NCI-H2227 (cell line): ENCODE measurements at regions not wholly inside any gene's neighbourhood (a gene's known extent, or its start where the extent isn't known, plus 50 kb on each side); places are given as distances from the start of the nearest gene placed in this dataset.
A peak's percentile ranks its signal among the peaks of the same experiment; 100 is the strongest.

Source experiments
- DNase-seq: peaks from one replicate; lab custom pipeline; 2025; ENCODE audit not compliant: unreplicated experiment; lab: John Stamatoyannopoulos, UW

GRCh38 chr15:96414875-96415274, 84.4 kb downstream of the NR2F2 start:
- no peak for DNase-seq

- DNase-seq = no peak
Observed at GRCh38 chr15:96415513-96416217, 85.2 kb downstream of the NR2F2 start.

- no peak for DNase-seq
Observed at GRCh38 chr15:96416218-96416933, 85.9 kb downstream of the NR2F2 start.

- DNase-seq = no peak
Observed at GRCh38 chr15:96416934-96417759, 86.6 kb downstream of the NR2F2 start.

DNA sequence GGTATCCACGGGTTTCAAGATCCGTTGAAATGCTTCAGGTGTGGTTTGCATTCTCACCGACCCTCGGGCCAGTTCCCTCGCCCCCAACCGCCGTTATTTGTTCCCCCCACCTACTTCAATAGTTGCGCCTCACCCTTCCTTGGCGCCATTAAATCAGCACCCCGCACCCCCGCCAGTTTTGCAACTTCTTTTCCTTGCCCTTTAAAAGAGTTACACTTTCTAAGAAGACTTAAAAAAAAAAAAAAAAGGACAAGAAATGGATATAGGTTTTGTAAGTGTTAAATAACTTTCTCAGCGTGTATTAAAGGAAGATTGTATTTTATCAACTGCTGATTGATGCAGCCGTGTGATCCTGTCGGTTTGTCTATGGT, 87.2 kb downstream of the NR2F2 start:
- no peak for DNase-seq

DNA sequence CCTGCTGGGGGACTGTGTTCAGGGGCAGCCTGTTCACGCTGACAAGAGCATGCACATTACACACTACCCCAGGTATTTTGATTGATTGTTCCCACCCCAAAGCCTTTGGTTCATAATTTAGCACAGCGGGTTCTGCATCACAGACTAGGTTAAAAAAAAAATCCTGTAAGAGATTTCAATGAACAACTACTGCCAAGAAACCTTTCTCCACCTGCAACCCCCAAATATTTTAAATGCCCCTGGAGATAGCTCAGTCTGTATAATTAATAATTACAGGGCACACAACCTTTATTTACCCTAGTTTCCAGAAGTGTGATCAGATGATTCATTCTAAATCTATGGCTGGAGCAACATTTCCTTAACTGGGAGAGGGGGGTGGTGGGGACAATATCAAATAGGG, 87.6 kb downstream of the NR2F2 start:
- DNase-seq = peak; percentile 79

DNA sequence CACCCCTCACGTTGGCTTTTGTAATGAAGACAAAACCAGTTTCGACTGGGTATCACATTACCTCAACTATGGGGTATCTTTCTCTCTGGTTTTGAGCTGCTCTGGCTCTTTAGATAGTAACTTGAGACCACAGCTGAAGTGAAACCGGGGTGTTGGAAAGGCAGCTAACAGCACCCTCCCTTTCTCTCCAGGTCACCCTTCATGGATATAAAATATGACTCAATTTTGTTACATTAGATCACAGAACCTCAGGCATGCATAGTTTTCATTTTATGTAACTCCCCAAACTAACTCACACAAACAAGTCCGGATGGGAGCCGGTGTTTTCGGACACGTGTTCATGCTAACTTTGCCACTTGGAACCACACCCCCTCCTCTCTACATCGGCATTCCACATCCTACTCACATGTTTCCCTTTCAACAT, 90.7 kb downstream of the NR2F2 start:
- no peak for DNase-seq

GRCh38 chr15:96422125-96422524, 91.6 kb downstream of the NR2F2 start:
- DNase-seq = no peak

GRCh38 chr15:96424674-96425073, 94.2 kb downstream of the NR2F2 start:
- no peak for DNase-seq

DNA sequence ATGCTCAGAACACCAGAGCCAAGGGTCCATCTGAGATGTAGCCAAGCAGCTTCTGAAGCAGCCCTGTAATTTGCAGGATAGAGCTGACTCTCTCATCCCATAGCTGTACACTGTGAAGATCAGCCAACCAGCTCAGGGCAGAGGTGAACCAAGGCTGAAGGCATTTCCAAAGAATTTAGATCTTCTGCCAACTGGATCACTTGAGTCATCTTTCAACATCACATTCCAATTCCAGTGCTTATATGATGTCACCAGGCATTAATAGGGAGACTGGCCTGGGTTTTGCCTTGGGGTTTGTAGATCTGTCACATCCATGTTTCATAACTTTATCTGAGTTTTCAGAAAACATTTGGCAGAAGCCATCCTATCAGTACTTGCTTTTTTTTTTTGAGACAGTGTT, 98.2 kb downstream of the NR2F2 start:
- DNase-seq = no peak

GRCh38 chr15:96431786-96432185, 101.3 kb downstream of the NR2F2 start:
- no peak for DNase-seq

- DNase-seq = no peak
Observed at GRCh38 chr15:96435022-96435421, 104.5 kb downstream of the NR2F2 start.

DNA sequence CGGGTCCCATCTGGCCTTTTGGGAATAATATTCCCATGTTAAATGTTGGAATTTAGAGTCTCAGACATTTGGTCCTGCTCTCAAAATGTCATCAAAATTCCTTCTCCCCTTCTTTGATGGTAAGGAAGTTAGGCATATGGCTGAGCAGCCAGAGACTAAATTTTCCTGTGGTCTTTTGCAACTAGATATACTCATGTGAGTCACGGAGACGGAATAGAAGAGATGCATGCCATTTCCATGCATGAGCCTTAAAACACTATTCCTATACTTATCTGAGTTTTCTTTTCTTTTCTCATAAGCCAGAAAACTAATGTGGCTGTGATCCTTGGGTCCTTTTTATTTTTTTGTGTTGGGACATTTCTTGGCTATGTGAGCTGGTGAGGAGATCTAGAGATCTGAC, 105.3 kb downstream of the NR2F2 start:
- DNase-seq = no peak

DNA sequence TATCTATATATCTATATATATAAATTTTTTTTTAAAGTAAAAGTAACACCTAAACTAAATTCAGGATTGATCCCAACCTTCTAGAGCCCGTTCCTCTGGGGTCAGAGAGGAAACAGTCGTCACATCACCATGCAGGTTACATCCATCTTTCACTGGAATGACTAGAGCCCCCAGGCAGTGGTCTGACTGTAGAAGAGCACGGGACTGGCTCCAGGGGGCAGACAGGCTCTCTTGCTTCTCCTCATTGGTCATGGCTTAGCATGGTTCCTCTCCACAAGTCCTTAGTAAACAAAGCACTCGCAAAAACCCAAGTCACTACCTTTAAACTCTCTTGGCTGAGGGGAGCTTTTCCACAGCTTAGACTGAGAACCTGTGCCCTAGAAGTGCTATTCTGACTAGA, 110.5 kb downstream of the NR2F2 start:
- DNase-seq = no peak

GRCh38 chr15:96442076-96442475, 111.6 kb downstream of the NR2F2 start:
- no peak for DNase-seq

- no peak for DNase-seq
Observed at GRCh38 chr15:96444865-96445264, 114.4 kb downstream of the NR2F2 start.

DNA sequence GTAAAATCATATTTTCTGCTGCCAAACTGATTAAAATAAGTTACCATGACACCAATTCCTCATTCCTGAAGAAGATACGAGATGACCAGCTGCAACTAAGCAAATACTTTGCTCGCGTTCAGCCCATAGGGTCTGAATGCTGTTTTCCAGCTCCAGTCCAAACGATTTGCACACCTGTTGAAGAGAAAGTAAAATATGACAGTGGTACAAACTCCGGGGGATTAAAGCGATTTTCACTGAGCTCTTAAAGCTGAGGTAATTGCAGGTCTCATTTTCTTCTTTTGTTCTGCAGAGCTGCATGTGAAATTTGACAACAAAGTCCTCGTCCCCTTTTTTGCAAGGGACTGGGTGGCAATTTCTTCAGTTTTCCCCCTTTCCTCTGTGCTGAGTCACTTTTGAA, 118.4 kb downstream of the NR2F2 start:
- DNase-seq = peak; percentile 11

DNA sequence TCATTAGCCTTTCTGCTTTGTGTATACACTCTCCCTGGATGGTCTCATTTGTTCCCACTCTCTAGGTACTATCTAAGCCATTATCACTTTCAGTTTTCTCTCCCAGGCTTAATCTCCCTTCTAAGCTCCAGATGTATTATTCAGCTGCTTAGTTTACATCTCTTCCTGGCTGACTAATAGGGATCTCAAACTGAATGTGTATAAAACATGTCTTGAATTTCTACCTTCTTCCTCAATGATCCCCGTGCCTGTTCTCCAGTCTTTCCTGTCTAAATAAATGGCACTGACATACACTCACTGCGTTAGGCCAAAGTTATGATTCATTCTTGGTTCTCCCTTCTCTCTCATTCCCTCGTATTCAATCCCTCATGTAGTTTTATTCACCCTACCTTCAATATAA, 127.3 kb downstream of the NR2F2 start:
- no peak for DNase-seq

DNA sequence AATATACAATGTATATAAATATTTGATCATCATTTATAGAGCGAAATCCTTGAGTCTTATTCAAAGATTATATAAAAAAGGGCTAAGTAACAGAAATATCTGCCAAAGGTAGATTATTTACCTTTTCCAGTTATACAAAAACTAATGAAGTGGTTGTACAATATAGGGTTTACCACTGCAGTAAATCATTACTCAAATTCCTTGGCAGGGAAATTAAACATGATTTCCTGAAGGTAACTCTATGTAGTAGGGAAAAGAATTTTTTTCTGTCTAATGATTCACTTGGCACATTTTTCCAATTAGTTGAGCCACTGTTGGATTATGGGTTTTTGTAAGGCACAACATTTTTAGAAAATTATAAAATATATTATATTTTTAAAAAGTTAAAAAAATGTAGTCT, 129.6 kb downstream of the NR2F2 start:
- no peak for DNase-seq

DNA sequence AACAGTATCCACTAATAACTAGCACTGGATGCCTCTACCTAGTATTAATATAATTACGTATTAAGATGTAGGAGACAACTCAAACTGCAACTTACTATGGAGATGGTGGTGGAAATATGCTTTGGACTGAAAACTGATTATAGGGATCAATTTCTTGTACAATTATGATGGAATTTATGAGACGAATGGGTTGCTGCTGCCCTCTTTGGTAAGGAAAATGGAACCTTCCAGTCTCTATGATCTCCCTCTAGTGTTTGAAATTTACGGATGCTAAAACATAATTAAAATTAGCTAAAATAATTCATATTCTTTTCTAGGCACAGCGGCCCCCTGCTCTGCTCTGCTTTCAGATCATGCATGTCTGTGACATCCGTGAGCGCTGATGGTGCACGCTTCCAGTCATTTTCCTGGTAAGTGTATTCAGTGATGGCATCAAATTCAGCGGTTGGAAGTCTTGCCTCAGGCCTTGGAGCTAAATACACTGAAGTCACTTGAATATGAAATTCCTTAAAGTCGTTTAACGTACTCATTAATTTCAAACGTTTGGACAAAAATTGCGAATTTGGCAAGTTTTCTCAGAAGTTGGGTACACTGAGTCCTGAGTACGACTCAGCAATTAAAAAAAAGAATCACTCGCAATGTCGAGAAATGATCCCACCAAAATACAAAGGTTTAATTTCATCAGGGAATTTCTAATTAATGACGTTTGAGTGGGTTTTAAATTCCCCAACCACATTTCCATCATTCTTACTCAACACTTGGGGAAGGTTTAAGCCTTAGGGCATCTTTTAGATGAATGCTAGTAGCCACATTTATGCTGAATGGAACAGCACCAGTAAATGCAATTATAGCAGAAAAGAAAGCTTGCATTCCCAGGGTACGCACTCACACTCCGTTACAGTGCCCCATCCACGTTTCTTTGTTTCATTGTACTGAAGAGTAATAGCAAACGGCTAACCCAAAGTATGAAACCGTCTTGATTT, 132.6 kb downstream of the NR2F2 start:
- DNase-seq = peak; percentile 11
